RWPE1 (cell line): ENCODE measurements at regions not wholly inside any gene's neighbourhood (a gene's known extent, or its start where the extent isn't known, plus 50 kb on each side); places are given as distances from the start of the nearest gene placed in this dataset.

Experiments
- CTCF ChIA-PET: fragments of 350-600 bp; sonication (Branson Sonifier 250); formaldehyde crosslinking; extraction: SDS; loops from one replicate; lab custom pipeline; 2021; lab: Yijun Ruan, JAX
- POLR2A ChIA-PET: fragments of 400-600 bp; formaldehyde crosslinking; extraction: SDS; loops from one replicate; lab custom pipeline; 2020; ENCODE audit warnings: antibody characterized with exemption; ENCODE audit not compliant: low non-redundant PET; lab: Yijun Ruan, JAX
- DNase-seq: peaks from one replicate; pipeline ENCODE4 v3.0.0; 2012; ENCODE audit warnings: low spot score
- H3K27ac ChIP-seq: fragments of 450-650 bp; 2 replicates; pipeline ENCODE4 v1.5.1; 2017
- TF ChIP-seq, protein P1 (sequence below): fragments of 450-650 bp; conservative IDR thresholded peaks from 2 replicates; pipeline ENCODE4 v1.5.1; 2017; ENCODE audit warnings: low read depth, mild to moderate bottlenecking

DNA sequence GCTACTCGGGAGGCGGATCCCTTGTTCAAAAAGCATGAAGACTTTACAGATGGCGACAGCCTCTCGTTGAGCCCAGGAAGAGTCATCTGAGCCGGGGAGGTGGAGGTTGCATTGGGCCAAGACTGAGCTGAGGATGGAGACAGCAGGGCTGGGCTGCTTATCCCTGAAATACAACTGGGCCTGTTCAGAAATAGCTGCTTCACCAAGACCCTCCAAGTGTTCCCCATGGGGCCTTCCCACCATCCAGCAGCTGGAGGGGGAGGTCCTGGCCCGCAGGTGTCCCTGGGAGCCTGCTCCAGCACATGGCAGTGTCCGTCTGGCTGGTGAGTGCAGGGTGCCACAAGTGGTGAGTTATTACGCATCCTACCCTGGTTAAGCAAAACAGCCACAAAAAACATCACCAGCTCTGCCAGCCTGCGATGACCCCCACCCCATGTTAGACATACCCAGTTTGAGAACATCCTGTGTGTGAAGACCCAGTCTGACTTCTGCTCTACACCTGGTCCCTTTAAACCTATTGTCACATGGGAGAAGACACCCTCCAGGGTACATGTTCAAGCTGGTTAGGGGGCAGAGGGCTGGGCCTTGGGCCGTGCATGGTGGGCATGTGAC lies 93.1 kb upstream of the TMPRSS2 start:
- TF ChIP-seq, protein P1, sequence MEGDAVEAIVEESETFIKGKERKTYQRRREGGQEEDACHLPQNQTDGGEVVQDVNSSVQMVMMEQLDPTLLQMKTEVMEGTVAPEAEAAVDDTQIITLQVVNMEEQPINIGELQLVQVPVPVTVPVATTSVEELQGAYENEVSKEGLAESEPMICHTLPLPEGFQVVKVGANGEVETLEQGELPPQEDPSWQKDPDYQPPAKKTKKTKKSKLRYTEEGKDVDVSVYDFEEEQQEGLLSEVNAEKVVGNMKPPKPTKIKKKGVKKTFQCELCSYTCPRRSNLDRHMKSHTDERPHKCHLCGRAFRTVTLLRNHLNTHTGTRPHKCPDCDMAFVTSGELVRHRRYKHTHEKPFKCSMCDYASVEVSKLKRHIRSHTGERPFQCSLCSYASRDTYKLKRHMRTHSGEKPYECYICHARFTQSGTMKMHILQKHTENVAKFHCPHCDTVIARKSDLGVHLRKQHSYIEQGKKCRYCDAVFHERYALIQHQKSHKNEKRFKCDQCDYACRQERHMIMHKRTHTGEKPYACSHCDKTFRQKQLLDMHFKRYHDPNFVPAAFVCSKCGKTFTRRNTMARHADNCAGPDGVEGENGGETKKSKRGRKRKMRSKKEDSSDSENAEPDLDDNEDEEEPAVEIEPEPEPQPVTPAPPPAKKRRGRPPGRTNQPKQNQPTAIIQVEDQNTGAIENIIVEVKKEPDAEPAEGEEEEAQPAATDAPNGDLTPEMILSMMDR = no peak
- no peak for DNase-seq
- CTCF ChIA-PET = interaction anchor here (0.6 to 1.0 kb wide), 2 partner anchors 11 to 318 kb away, joined by 3 to 6 read pairs; no protein-coding TSS in a partner anchor
- peak overlapping the region; percentile 58 for H3K27ac ChIP-seq
- POLR2A ChIA-PET = no interaction called here

- POLR2A ChIA-PET = no interaction called here
- CTCF ChIA-PET = no interaction called here
- TF ChIP-seq, protein P1 = no peak
- H3K27ac ChIP-seq = peak overlapping the region; percentile 58; the same call in 1 of the 2 replicates
- DNase-seq = no peak
These were observed 92.6 kb upstream of the TMPRSS2 start for GRCh38 chr21:41600556-41600955.

GRCh38 chr21:41600116-41600515 lies 92.2 kb upstream of the TMPRSS2 start:
- no peak overlapping the region for H3K27ac ChIP-seq
- CTCF ChIA-PET = no interaction called here
- no peak for DNase-seq
- TF ChIP-seq, protein P1 = no peak
- POLR2A ChIA-PET = no interaction called here

DNA sequence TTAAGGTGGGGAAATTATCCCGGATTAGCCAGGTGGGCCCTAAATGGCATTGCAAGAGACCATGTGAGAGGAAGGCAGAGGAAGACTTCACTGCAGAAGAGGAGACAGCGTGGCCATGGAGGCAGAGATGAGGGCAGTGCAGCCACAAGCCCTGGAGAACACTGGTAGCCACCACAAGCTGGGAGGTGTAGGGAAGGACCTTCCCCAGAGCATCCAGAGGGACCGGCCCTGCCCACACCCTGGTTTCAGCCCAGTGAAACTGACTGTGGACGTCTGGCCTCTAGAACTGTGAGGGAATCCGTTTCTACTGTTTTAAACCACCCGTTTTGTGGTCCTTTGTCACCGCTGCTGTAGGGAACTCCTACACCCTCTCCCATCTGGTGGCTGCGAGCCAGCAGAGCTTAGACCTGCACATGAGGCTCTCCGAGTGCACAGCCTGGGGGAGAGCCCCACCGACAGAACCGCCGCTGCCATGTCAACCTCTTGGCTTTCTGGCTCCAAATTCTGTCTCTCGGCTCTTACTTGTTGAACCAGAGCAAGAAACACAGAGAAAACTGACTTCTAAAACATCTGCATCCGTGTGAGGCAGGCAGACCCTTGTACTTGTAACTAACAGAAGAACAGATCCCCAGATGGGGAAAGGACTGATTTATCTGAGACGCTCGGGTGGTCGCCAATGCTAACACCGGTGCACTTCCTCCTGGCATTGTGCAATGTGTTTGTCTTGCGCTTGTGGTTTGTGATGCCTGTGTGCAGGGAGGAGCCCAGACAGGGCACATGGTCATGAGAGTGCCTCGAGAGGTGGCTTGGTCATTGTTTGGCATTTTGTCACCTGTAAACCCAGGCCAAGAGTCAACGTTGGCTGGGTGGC lies 90.8 kb upstream of the TMPRSS2 start:
- DNase-seq = no peak
- ChIA-PET POLR2A (no interaction called here), CTCF (no interaction called here)
- TF ChIP-seq, protein P1 = no peak
- no peak overlapping the region for H3K27ac ChIP-seq

DNA sequence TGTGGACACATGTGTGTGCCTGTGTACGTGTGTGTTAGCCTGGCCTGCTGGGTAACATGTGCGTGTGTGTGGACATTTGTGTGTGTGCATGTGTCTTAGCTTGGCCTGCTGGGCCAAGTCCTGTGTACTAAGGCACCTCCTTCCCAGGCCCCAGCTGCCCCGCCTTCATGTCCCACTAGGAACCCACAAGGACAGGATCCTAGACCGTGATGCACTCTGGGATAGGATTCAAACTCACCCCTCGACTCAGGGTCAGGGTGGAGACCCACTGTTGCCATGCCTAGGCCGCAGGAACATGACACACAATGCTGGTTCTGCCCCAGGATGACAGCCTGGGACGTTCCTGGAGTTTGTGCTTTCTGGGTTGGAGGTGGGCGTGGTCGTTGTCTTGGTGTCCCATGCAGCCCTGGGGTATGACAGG lies 89.9 kb upstream of the TMPRSS2 start:
- TF ChIP-seq, protein P1 = no peak
- POLR2A ChIA-PET = no interaction called here

GRCh38 chr21:41597227-41597626 lies 89.3 kb upstream of the TMPRSS2 start:
- POLR2A ChIA-PET = no interaction called here

More for the DNA sequence above, 89.9 kb upstream of the TMPRSS2 start:
- no peak for DNase-seq
- H3K27ac ChIP-seq = no peak overlapping the region
- CTCF ChIA-PET = no interaction called here

More at GRCh38 chr21:41597227-41597626, 89.3 kb upstream of the TMPRSS2 start:
- CTCF ChIA-PET = no interaction called here
- TF ChIP-seq, protein P1 = no peak
- H3K27ac ChIP-seq = no peak overlapping the region
- no peak for DNase-seq
